ENCODE measurements at regions not wholly inside any gene's neighbourhood (a gene's known extent, or its start where the extent isn't known, plus 50 kb on each side); places are given as distances from the start of the nearest gene placed in this dataset.

DNA sequence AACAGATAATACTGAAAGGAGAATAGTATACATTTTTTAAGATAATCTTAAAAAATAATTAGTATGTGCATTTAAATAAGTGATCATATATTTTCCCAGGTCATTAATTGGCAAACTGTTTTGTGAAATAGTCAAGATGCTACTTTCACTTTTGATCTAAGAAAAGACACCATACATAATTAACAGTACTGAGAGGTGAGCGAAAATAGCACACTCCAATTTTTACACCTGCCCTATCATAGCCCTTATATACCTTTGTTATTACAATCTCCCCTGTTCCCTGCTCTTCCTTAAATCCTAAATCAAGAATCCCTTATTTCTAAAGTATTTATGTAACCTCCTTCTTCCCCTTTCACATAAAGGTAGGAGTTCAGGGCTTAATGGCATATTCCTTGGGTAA, 500.1 kb upstream of the LRATD1 start:
- Mint-ChIP-seq H3K36me3 (ENCODE audit: low read depth, unreplicated experiment) (no peaks in the 10 kb centered on the region), H3K4me3 (ENCODE audit: unreplicated experiment) (no peak overlapping the region), H3K27ac (ENCODE audit: unreplicated experiment) (no peak overlapping the region), H3K27me3 (ENCODE audit: unreplicated experiment) (peaks cover 7% of the 10 kb centered on the region), H3K4me1 (ENCODE audit: unreplicated experiment) (no peaks in the 10 kb centered on the region), H3K9me3 (ENCODE audit: unreplicated experiment) (no peaks in the 10 kb centered on the region)
- no peak for TF ChIP-seq CTCF (IDR thresholded peaks at IDR 0.05; ENCODE audit: unreplicated experiment)
- no peak for DNase-seq (ENCODE audit: low spot score)

DNA sequence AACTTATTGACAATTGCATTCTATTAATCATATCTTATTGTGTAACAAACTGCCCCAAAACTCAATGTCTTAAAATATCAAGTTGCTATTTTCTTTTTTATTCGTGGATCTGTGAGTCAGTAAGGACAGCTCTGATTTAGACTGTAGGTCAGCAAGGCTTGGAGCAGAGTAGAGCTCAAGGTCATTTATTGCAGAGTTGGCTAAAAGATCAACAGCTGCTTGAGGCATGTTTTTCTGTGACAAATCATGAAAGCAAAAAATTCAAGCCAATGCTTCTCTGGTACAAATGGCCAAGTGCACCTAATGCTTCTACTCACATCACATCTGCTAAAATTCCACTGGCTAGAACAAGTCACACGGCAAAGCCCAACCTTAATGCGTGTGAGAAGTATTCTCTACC, 497.7 kb upstream of the LRATD1 start:
- Mint-ChIP-seq H3K27me3 (ENCODE audit: unreplicated experiment) (peaks cover 7% of the 10 kb centered on the region), H3K4me1 (ENCODE audit: unreplicated experiment) (no peaks in the 10 kb centered on the region), H3K36me3 (ENCODE audit: low read depth, unreplicated experiment) (no peaks in the 10 kb centered on the region), H3K27ac (ENCODE audit: unreplicated experiment) (no peak overlapping the region), H3K4me3 (ENCODE audit: unreplicated experiment) (no peak overlapping the region), H3K9me3 (ENCODE audit: unreplicated experiment) (no peaks in the 10 kb centered on the region)
- no peak for TF ChIP-seq CTCF (IDR thresholded peaks at IDR 0.05; ENCODE audit: unreplicated experiment)
- no peak for DNase-seq (ENCODE audit: low spot score)

DNA sequence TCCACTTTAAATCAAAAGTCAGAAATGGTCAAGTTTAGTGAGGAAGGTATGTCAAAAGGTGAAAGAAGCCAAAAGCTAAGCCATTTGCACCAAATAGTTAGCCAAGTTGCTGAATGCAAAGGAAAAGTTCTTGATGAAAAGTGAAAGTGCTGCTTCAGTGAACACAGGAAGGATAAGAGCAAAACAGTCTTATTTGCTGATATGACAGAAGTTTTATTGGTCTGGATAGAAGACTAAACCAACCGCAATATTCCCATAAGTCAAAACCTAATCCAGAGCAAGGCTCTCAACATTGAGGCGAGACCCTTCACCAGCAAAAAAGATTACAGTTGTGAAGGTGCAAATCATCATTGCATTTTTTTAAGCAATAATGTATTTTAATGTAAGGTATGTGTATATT, 496.5 kb upstream of the LRATD1 start:
- TF ChIP-seq CTCF (IDR thresholded peaks at IDR 0.05; ENCODE audit: unreplicated experiment), result no peak
- Mint-ChIP-seq H3K9me3 (ENCODE audit: unreplicated experiment) (no peaks in the 10 kb centered on the region), H3K27ac (ENCODE audit: unreplicated experiment) (no peak overlapping the region), H3K36me3 (ENCODE audit: low read depth, unreplicated experiment) (no peaks in the 10 kb centered on the region), H3K4me1 (ENCODE audit: unreplicated experiment) (no peaks in the 10 kb centered on the region), H3K27me3 (ENCODE audit: unreplicated experiment) (peaks cover 7% of the 10 kb centered on the region), H3K4me3 (ENCODE audit: unreplicated experiment) (no peak overlapping the region)
- DNase-seq (ENCODE audit: low spot score), result no peak

DNA sequence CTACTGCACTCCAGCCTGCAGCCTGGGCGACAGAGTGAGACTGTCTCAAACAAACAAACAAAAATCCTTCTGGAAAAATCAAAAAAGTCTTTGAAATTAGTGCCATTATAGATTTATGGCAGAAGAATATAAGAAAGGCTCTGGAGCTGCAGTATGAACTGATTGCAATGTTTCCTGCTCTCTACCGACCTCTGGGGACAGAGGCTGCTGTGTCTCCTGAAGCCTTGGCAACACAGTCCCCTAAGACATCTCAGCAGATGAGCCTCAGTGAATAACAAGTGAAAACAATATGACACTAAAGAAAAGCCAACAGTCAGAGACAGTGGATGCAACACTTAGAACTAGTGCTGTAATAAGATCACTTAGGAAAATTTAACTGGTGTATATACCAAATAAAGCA, 494.9 kb upstream of the LRATD1 start:
- TF ChIP-seq CTCF (IDR thresholded peaks at IDR 0.05; ENCODE audit: unreplicated experiment), result no peak
- DNase-seq (ENCODE audit: low spot score), result no peak
- no peaks in the 10 kb centered on the region for H3K9me3 Mint-ChIP-seq (ENCODE audit: unreplicated experiment)
- H3K27ac Mint-ChIP-seq (ENCODE audit: unreplicated experiment), result no peak overlapping the region
- no peak overlapping the region for H3K4me3 Mint-ChIP-seq (ENCODE audit: unreplicated experiment)
- peaks cover 7% of the 10 kb centered on the region for H3K27me3 Mint-ChIP-seq (ENCODE audit: unreplicated experiment)
- H3K4me1 Mint-ChIP-seq (ENCODE audit: unreplicated experiment), result no peaks in the 10 kb centered on the region
- H3K36me3 Mint-ChIP-seq (ENCODE audit: low read depth, unreplicated experiment), result no peaks in the 10 kb centered on the region

- H3K27ac Mint-ChIP-seq (ENCODE audit: unreplicated experiment), result no peak overlapping the region
- H3K4me3 Mint-ChIP-seq (ENCODE audit: unreplicated experiment), result no peak overlapping the region
- no peaks in the 10 kb centered on the region for H3K9me3 Mint-ChIP-seq (ENCODE audit: unreplicated experiment)
- peaks cover 12% of the 10 kb centered on the region for H3K4me1 Mint-ChIP-seq (ENCODE audit: unreplicated experiment)
- H3K27me3 Mint-ChIP-seq (ENCODE audit: unreplicated experiment), result peaks cover 2% of the 10 kb centered on the region
- no peak for DNase-seq (ENCODE audit: low spot score)
- H3K36me3 Mint-ChIP-seq (ENCODE audit: low read depth, unreplicated experiment), result no peaks in the 10 kb centered on the region
- no peak for TF ChIP-seq CTCF (IDR thresholded peaks at IDR 0.05; ENCODE audit: unreplicated experiment)
These were observed 492.4 kb upstream of the LRATD1 start for GRCh38 chr2:14140009-14140550.
